GM19240 (cell line): ENCODE measurements at regions not wholly inside any gene's neighbourhood (a gene's known extent, or its start where the extent isn't known, plus 50 kb on each side); places are given as distances from the start of the nearest gene placed in this dataset.

ENCODE experiments used
- DNase-seq: peaks from one replicate; pipeline ENCODE4 v3.0.0; 2011; ENCODE audit warnings: low spot score; ENCODE audit not compliant: insufficient read length

DNA sequence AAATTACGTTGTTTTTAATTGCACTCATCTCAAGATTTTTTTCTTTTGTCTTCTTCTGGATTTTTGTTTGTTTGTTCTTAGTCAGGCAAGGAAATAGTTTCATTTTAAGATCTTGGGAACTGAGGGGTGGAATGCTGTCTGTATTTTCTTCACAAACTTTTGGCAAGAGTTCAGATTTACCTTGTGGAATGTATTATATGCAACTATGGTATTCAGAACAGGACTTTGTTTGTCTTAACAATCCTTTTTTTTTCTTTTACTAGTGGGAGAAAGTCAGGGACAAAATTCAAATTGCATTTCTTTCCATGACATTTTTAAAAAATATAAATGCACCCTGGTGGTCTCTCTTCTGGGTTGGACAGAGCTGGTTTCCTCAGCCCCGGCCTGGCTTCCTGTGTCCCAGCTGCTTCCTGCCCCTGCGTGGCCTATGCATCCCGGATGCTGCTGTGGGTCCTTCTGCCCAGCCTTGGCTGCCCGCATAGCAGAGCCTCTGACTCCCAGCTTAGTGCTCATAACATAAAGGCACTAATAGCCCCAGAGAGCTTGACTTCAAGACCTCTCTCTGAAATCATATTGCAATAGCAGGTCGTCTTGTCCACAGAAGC, 520.7 kb downstream of the QKI start:
- DNase-seq = no peak

DNA sequence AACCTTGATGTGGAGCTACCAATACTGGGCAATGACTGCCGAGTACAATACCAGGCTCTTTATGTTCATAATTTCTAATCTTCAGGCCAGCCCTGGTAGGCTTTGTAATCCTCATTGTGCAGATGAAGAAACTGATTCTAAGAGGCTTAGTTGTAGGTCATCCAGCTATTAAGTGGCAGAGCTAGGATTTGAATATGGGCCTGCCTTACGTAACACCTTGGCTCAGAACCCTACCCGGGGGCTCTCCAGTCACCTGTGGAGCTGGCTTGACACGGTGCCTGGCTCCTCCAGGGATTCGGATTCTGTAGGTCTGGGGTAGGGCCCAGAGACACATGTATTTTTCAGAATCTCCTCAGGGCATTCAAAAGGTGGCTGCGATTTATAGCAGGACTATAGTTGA, 515.5 kb downstream of the QKI start:
- DNase-seq = no peak

DNA sequence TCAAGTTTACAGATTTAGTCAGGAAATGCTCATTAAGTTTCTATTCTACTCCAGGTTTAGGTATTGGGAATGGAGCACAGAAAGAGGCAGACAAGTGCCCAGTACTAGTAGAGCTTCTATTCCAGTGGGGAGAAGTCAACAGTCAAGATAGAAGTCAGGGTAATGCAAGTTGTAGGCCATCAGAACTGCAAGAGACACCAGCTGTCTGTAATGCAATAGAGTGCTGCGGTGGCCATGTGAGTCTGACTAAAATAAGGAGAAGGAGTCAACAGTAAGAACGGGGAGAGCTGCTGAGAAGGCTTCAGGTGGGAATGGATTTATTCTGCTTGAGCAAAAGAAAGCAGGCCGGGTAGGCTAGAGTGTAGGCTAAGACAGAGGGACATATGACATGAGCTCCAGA, 515.0 kb downstream of the QKI start:
- DNase-seq = no peak

DNA sequence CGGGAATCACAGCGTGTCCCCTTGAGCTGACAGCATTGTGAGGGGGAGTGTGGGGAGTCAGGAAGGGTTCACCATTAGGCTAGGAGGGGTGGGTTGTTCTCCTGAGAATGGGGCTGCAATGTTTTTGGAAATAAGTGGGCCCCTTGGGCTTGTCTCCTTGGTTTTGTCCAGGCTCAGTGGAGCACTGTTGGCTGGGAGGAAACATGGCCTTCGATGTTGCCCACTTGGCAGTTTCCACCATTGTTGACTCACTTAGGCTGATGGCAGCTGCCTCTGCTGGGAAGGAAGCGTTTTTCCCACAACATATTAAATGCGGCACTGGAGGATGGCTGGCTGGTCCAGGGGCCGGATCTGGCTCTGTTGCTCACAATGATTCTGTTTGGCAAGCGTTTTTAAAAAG, 512.1 kb downstream of the QKI start:
- DNase-seq = no peak

DNA sequence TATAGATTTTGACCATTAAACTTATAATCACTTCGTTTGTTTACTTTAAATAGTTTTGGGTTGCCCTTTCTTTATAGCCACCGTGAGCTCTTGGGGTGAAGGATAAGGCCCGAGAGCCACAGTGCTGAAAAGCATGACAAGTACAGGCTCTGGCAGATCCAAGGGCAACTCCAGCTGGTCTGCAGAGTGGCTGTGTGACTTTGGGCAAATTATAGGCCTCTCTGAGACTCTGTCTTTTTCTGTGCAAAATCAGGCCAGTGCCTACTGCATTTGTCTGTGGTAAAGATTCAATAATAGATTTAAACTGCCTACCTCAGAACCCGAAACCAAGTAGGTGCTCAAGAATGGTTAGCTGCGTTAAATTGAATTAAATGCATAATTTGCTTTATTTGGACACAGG, 511.3 kb downstream of the QKI start:
- no peak for DNase-seq

DNA sequence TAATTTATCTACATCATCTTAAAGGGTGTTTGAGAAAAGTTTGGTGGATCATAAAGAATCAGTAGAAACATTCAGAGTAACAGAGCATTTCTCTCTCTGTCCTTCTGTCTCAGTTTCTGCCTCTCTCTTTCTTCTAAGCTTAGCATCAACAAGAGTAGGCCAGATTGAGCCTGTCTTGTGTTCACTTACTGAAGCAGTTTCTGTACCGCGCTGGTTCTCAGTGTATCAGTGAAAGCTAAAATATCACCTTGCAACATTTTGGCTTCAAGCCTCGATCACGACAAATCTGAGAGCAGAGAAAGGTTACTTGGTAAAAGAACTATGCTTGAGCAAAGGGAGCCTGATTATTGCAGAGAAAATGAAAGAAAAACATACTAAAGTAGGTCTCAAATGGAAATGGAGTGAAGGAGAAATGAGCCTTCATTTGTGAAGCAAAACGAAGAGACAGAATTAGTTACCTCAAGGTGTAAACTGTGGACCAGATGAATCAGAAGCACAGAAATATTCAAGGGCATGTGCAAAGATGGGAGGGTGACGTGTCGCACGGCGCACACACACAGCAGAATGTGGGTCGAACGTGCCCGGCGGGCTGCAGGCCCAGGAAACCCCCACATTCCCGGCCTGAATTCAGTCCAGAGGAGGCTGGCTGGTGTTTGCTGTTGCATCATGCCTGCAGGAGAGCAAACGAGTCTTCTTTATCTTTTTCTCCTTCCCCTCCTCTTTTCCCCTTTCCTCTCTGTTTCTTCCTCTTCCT, 509.3 kb downstream of the QKI start:
- no peak for DNase-seq

DNA sequence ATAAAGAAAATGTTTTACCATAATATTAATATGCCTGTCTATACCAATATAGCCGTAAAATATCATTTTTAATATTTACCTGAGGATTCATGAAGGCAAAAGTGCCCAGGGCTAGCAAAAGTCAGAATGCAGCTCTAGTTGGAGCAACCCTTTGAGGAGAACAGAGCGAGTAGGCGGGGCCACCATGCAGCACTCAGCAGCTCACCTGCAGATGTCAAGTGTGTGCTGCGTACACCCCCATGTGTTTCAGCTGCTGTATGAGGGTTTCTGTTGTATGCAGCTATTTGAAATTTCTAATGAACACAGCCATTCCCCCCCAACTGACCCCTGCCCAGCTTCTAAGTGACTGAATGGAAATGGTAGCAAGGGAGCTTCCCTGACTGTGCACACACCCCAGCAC, 508.0 kb downstream of the QKI start:
- no peak for DNase-seq

DNA sequence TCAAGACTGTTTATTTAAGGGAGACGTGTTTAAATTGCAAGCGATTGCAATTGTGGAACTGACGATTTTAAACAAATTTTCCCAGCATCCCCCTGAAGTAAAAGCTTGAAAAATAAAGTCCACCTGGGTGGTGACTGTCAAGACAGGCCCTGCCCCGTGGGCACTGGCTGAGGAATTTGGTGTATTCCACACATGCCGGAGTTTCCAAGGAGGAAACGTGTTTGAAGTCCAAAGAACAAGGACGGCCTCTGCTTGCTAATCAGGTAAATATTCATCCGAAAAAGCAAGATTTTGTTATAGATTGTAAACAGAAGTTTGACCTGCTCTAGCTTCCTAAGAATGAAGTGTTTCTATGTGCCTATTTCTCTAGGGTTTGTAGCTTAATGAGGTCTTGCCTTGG, 505.1 kb downstream of the QKI start:
- DNase-seq = no peak

DNA sequence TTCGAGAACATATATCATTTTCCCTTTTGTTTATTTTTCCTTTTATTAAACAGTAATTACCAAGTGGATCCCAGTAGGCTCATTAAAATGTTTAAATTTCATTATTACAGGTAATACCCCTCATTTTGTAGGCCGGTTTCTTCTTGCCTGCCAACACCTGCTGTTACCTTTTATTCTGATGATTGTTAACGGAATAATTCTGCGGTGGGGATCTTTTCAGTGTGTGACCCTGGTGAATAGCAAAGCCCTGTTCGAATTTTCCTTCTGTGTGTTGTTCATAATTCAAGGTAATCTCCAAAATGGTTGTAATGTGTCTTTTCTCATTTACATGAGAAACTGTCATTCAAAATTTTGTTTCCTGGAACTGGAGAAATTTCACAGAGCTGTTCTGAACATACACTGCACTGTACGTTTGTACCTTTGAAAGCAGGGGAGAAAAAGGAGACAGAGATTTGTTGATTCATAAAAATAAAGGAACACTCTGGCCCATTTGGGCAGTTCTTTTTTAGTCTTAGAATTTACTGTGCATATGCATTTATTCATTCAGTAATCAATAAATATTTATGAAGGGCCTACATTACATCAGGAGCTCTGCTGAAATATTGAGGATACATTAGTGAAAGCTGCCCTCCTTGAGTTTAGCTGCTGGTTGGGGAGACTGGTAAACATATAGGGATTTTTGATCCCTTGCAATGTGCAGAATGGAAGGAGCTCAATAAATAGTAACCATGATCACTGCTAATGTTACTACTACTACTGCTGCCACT, 502.0 kb downstream of the QKI start:
- DNase-seq = no peak

DNA sequence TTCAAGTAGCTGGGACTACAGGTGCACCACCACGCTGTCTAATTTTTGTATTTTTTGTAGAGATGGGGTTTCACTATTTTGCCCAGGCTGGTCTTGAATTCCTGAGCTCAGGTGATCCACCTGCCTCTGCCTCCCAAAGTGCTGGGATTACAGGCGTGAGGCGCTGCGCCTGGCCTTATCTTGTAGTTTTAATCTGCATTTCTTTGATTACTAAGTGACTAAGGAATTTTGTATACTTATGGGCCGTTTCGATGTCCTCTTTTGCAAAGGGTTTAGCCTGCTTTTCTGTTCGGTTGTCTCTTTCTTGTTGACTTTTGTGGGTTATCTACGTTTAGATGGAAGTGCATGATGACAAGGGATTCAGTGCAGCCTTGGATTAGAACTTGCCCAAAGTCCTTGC, 500.6 kb downstream of the QKI start:
- DNase-seq = no peak

DNA sequence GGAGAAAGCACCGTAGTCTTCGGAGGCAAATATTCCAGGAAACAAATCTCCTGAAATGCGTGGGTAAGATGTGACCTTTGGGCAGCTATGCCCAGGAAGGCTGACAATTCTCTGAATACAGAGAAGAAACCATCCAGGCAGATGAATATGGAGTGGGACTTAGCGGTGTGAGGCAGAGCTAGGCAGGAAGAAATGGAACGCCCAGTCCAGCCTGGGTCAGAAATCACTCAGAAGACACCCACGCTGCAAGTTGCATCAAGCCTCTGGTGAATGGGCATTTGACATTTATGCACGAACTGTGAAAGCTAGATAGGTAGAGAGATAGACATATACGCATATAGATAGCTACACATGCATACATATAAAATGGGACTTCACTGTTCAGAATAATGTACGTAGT, 498.5 kb downstream of the QKI start:
- DNase-seq = no peak

DNA sequence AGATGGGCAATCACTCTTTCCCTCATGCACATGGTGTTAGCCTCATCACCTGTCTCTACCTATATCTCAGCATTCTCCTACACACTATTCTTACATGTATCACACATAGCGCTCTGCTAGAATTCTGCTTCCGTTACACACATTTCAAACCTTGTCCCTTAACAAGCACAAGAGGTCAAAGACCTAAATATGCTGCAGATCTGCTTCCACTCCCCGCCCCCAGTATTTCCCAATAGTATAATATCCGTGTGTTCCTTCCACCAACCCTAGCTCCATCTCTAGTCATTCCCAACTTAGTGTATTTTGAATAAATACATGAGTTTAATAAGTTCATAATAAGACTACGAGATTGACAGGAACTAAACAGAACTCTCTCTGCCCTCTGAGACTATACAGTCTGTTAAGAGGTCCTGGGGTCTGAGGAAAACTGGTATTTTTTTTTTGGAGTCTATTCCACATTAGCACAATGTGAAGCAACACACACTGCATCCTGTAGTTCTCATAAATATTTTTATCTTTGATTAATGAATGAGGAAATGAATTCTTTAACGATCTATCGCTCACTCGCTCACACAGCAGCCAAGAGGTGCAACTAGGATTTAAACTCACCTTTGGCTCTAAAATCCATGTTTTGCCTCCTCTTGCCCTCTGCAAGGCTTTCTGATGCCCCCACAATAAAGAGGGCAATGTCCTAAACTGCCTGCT, 491.6 kb downstream of the QKI start:
- DNase-seq = no peak

DNA sequence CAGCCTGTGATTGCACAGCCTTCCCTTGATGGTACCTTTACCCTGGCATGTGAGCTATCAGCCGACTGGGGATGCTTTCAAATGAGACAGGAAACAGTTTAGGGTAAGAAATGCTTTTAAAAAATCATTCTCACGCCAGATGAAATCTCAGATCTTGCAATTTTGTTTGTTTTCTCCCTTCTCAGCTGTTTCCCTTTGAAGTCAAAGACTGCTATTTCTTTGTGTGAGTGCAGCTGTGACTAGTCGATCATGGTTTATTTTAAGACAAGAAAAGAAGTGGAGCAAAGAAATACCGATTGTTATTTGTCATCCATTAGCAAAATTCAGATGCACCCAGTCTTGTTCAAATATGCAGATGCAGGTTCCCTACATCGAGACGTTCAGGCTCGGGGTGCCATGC, 489.7 kb downstream of the QKI start:
- no peak for DNase-seq

DNA sequence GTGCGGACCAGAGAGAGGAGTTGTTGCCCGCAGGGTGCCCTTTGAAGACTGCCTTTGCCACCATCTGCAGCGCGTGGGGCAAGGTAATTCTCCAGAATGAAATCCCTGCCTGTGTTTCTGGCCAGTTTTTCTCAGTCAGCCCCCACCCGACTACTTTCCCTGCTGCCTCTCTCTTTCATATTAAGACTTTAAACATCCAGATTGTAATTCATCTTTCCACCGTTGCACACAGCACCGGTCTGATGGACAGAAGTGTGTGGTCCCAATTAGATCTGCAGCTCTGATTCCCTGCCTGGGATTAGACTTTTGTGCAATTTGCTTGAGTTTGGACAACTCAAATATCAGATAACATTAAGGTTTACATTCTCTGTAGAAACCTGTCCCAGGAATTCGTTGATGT, 489.0 kb downstream of the QKI start:
- no peak for DNase-seq

DNA sequence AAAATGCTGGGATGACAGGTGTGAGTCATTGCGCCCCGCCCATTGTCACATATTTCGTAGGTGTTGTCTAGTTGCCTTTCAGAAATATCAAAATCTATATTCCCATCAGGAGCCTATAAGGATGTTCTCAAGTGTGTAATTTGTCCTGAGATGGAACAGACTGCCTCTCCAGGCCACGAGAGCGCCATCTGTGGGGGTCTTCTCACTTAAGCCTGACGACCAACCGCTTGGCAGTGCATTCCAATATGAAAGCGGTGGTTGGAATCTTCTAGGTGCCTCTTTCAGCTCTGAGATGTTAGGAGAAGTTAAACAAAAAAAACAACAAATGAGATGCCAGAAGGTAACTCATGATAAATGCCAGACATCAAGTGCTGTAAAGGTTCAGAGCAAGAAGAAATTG, 488.5 kb downstream of the QKI start:
- no peak for DNase-seq

DNA sequence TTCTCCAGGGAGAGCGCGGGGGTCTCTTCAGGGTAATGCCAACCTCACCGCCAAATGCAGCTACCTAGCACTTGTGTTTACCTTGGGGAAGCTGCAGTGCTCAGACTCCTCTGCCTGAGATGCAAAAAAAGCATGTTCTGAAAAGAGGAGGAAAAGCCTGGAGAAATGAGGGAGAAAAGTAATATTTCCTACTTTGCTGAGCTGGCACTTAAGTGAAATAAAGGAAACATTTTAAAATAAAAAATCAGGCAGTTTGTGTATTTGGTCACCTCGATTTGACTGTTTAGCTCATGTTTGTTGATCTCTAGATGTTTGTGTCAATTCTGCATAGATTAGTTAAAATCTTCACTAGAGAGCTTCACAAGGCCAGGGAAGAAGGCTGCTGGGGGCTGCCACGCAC, 487.2 kb downstream of the QKI start:
- no peak for DNase-seq

DNA sequence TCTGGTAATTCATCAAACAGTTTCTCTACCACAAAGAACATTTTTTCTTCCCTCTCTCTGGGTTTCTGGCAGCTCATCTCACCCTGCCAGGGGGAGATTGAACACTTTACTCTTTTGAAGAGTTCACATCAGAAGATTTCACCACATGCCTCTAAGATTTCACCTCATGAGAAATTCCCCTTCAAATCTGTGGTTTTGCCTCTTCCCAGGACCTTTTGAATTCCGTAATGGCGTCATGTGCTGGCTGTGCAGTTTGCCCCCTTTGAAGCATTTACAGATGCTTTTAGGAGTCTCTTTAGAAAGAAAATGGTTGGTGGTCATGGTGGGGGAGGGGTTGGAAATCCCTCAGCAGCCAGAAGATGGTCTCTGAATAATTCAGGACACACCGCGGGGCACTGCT, 486.1 kb downstream of the QKI start:
- DNase-seq = no peak

DNA sequence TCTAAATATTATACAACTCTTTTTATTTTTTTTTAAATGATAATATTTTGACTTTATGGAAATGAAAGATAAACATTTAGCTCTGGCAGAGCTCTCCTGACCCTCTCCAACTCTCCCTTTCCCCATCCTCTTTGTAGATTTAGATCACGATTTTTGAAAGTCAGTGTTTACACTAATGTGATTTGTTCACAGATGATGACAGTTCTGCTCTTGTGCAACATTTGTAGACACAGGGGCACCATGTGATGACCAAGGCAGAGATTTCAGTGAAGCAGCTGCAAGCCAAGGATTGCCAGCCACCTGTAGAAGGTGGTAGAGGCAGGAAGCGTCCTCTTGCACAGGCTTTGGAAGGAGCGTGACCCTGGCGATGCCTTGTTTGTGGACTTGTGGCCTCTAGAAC, 483.2 kb downstream of the QKI start:
- no peak for DNase-seq

DNA sequence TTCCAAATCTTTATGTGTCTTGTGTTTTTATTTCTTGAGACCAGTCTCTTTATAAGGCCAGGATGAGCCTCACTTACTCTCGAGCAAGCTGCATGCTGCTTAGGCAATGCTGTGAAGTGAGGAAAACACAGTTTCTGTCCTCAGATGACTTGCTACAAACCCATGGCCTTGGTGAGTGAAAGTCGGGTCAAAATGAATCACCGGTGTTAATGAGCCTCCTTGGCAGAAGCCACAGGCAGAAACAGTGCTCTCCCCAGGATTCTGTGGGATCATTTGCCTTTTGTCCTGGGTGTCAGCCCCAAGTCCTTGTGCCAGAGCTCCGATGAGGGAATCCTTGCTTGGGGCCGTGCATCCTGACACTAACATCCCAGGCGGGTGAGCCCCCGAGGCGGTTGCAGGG, 482.5 kb downstream of the QKI start:
- DNase-seq = no peak

DNA sequence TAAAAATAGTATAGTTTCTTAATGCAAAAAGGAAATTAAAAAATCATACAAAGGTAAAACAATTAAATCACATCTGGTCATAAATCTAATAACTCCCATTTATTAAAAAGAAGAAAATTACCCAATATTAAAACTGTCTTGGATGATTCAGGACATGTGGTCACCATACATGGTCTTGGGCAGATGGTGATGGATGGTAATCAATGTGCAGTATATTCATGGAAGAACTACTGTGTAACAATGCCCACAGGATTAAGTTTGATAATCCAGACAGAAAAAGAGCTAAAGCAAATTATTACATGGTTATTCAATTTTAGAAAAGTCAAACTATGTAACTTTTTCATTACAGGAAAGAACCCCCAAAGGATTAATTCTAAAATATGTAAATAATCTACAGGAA, 480.6 kb downstream of the QKI start:
- no peak for DNase-seq

DNA sequence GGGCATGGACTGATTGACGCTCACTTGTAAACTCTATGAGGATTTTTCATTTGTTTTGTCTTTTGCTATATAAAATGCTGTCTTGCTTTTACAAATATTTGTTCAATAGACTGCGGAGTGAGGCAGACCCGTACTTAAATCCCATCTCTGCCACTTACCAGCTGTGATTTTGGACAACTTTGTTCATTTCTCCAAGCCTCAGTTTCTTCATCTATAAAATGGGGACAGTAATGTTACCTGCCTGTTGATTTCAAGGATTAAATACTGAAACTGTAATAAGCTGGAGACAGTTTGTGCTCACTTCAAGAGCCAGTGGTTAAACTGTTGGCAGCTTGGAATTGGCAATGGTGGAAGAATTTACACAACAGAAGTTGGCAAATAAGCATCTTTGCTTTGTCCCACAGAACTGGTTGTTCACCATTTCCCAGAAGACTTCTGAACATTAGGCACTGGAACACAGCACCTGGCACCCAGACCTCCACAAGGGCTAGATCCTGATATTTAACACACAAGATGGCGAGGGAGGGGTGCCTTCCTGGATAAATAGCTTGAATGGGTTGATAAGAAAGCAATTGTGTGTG, 479.2 kb downstream of the QKI start:
- no peak for DNase-seq
